Panc1 (cell line): ENCODE measurements at regions not wholly inside any gene's neighbourhood (a gene's known extent, or its start where the extent isn't known, plus 50 kb on each side); places are given as distances from the start of the nearest gene placed in this dataset.

Experiments used
- POLR2AphosphoS5 ChIP-seq: IDR thresholded peaks from 2 replicates; pipeline ENCODE4 v1.6.1; 2012; ENCODE audit warnings: mild to moderate bottlenecking, low read depth, low read length, moderate library complexity
- SIN3A ChIP-seq: IDR thresholded peaks from 2 replicates; pipeline ENCODE4 v1.6.1; 2012; ENCODE audit warnings: low read depth, mild to moderate bottlenecking, low read length, moderate library complexity, borderline replicate concordance; ENCODE audit not compliant: insufficient read depth
- TF ChIP-seq, protein P1 (sequence below): fragments of 450-650 bp; IDR thresholded peaks from 2 replicates; pipeline ENCODE4 v1.5.1; 2017; ENCODE audit warnings: mild to moderate bottlenecking

- TF ChIP-seq POLR2AphosphoS5 (no peak), SIN3A (no peak)
- TF ChIP-seq, protein P1, sequence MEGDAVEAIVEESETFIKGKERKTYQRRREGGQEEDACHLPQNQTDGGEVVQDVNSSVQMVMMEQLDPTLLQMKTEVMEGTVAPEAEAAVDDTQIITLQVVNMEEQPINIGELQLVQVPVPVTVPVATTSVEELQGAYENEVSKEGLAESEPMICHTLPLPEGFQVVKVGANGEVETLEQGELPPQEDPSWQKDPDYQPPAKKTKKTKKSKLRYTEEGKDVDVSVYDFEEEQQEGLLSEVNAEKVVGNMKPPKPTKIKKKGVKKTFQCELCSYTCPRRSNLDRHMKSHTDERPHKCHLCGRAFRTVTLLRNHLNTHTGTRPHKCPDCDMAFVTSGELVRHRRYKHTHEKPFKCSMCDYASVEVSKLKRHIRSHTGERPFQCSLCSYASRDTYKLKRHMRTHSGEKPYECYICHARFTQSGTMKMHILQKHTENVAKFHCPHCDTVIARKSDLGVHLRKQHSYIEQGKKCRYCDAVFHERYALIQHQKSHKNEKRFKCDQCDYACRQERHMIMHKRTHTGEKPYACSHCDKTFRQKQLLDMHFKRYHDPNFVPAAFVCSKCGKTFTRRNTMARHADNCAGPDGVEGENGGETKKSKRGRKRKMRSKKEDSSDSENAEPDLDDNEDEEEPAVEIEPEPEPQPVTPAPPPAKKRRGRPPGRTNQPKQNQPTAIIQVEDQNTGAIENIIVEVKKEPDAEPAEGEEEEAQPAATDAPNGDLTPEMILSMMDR: no peak
These were observed 409.4 kb upstream of the FRG2C start for GRCh38 chr3:75254685-75255084.
